Suprapubic skin (tissue), 4 donors: ENCODE measurements at regions not wholly inside any gene's neighbourhood (a gene's known extent, or its start where the extent isn't known, plus 50 kb on each side); places are given as distances from the start of the nearest gene placed in this dataset.

Experiments
- CTCF ChIP-seq, 2 donors: fragments of 200-600 bp in 1 of 2; fragments of 450-650 bp in 1 of 2; sonication (generic) in 1 of 2; IDR thresholded peaks; one replicate each; pipeline ENCODE4 v1.5.1; 2016 to 2019; ENCODE audit warnings: antibody characterized with exemption in 2 of 2, mild to moderate bottlenecking in 1 of 2, moderate library complexity in 1 of 2
- POLR2A ChIP-seq, 2 donors: fragments of 450-650 bp; IDR thresholded peaks; one replicate each; pipeline ENCODE4 v1.6.1; 2017; ENCODE audit warnings: antibody characterized with exemption in 2 of 2, mild to moderate bottlenecking in 2 of 2, moderate library complexity in 2 of 2
- POLR2AphosphoS5 ChIP-seq, 3 donors: sonication (generic); formaldehyde crosslinking; IDR thresholded peaks; one replicate each; pipeline ENCODE4 v1.6.1; 2017; ENCODE audit warnings: antibody characterized with exemption in 3 of 3

DNA sequence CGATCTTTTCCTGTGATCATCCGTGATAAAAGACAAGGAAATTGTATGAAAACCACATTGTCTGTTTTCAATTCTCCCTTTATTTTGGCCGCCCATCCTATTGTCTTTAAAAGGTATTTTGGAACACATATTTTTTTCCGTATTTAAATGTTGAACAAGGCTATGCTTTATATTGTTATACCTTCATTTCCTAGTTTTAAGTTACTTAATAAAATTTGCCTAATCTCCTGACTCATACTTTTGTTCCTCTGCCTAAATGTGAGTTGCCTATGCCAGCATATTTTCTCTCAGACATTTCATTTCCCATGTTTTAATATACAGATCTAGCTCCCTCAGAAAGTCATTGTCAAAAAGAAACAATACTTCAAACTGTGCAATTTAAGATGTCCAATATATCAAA, 104.2 kb downstream of the SLITRK6 start:
- TF ChIP-seq CTCF (IDR thresholded peaks at IDR 0.05) (no peak), POLR2A (IDR thresholded peaks at IDR 0.05) (no peak), POLR2AphosphoS5 (IDR thresholded peaks at IDR 0.05) (no peak)
